ENCODE measurements at regions not wholly inside any gene's neighbourhood (a gene's known extent, or its start where the extent isn't known, plus 50 kb on each side); places are given as distances from the start of the nearest gene placed in this dataset.

GRCh38 chr5:105947461-105947860 lies 1723.3 kb downstream of the EFNA5 start:
- no peaks in the 10 kb centered on the region for H4K20me1 ChIP-seq (ENCODE audit: control insufficient read depth, insufficient read depth, low read length, poor library complexity, severe bottlenecking)
- 80% methylated on average over 1 of the region's 2 CpGs for WGBS (ENCODE audit: insufficient coverage)
- TF ChIP-seq EZH2 (IDR thresholded peaks at IDR 0.05; ENCODE audit: borderline replicate concordance, insufficient read depth, low read depth, low read length, poor library complexity, severe bottlenecking), result no peak
- TF ChIP-seq CTCF (IDR thresholded peaks at IDR 0.05), result no peak
- no peaks in the 10 kb centered on the region for H3K27me3 ChIP-seq (replicated peaks in 1 of 4; ENCODE audit: control extremely low read depth in 1 of 4, control insufficient read depth in 3 of 4, insufficient read depth in 4 of 4, low read length in 3 of 4)
- Mint-ChIP-seq H3K4me1 (no peaks in the 10 kb centered on the region), H3K4me3 (no peak overlapping the region), H3K27ac (no peak overlapping the region), H3K9me3 (ENCODE audit: insufficient read depth) (no peaks in the 10 kb centered on the region), H3K27me3 (no peaks in the 10 kb centered on the region)
- CTCF ChIA-PET, result no interaction called here
- no peak overlapping the region for H3K4me2 ChIP-seq (replicated peaks; ENCODE audit: low read depth, low read length, poor library complexity, severe bottlenecking)
- no peak overlapping the region for H2AFZ ChIP-seq (ENCODE audit: insufficient read depth, low read depth, low read length, poor library complexity, severe bottlenecking)
- no peaks in the 10 kb centered on the region for H3K36me3 ChIP-seq (replicated peaks in 1 of 2; ENCODE audit: control extremely low read depth in 1 of 2, control insufficient read depth in 1 of 2, extremely low read depth in 1 of 2, insufficient read depth in 2 of 2, low read length in 1 of 2)
- no peak for DNase-seq
- H3K4me1 ChIP-seq (ENCODE audit: control insufficient read depth in 2 of 2, insufficient read depth in 2 of 2, low read length in 2 of 2), result no peaks in the 10 kb centered on the region
- peaks cover 0 to 5% (median 0%) of the 10 kb centered on the region in 3 donors for H3K9me3 ChIP-seq (ENCODE audit: control extremely low read depth in 1 of 3, control insufficient read depth in 2 of 3, insufficient read depth in 1 of 3, low read length in 2 of 3)
- no peak overlapping the region for H3K4me3 ChIP-seq (ENCODE audit: control extremely low read depth in 1 of 5, extremely low read depth in 1 of 5, insufficient read depth in 1 of 5, low read depth in 2 of 5, low read length in 4 of 5)
- no peaks in the 10 kb centered on the region for H3K79me2 ChIP-seq (ENCODE audit: control insufficient read depth, insufficient read depth, low read length)
- no peak overlapping the region for H3K9ac ChIP-seq (ENCODE audit: low read length)
- POLR2A ChIA-PET, result no interaction called here
- H3K27ac ChIP-seq (ENCODE audit: low read length in 2 of 2), result no peak overlapping the region
- ATAC-seq (ENCODE audit: low read depth), result no peak
- intact Hi-C loops (cut with micrococcal nuclease), result no loop called here

- Histone ChIP-seq H3K4me1 (ENCODE audit: control insufficient read depth in 2 of 2, insufficient read depth in 2 of 2, low read length in 2 of 2) (no peaks in the 10 kb centered on the region), H3K4me2 (replicated peaks; ENCODE audit: low read depth, low read length, poor library complexity, severe bottlenecking) (no peak overlapping the region), H3K36me3 (replicated peaks in 1 of 2; ENCODE audit: control extremely low read depth in 1 of 2, control insufficient read depth in 1 of 2, extremely low read depth in 1 of 2, insufficient read depth in 2 of 2, low read length in 1 of 2) (no peaks in the 10 kb centered on the region), H3K9ac (ENCODE audit: low read length) (no peak overlapping the region), H4K20me1 (ENCODE audit: control insufficient read depth, insufficient read depth, low read length, poor library complexity, severe bottlenecking) (no peaks in the 10 kb centered on the region), H3K4me3 (ENCODE audit: control extremely low read depth in 1 of 5, extremely low read depth in 1 of 5, insufficient read depth in 1 of 5, low read depth in 2 of 5, low read length in 4 of 5) (no peak overlapping the region), H3K9me3 (ENCODE audit: control extremely low read depth in 1 of 3, control insufficient read depth in 2 of 3, insufficient read depth in 1 of 3, low read length in 2 of 3) (peaks cover 0 to 5% (median 0%) of the 10 kb centered on the region in 3 donors), H3K27ac (ENCODE audit: low read length in 2 of 2) (no peak overlapping the region), H3K27me3 (replicated peaks in 1 of 4; ENCODE audit: control extremely low read depth in 1 of 4, control insufficient read depth in 3 of 4, insufficient read depth in 4 of 4, low read length in 3 of 4) (no peaks in the 10 kb centered on the region), H3K79me2 (ENCODE audit: control insufficient read depth, insufficient read depth, low read length) (no peaks in the 10 kb centered on the region), H2AFZ (ENCODE audit: insufficient read depth, low read depth, low read length, poor library complexity, severe bottlenecking) (no peak overlapping the region)
- H3K4me3 Mint-ChIP-seq, result no peak overlapping the region
- H3K27me3 Mint-ChIP-seq, result no peaks in the 10 kb centered on the region
- no peak for DNase-seq
- ChIA-PET POLR2A (no interaction called here), CTCF (no interaction called here)
- no peak overlapping the region for H3K27ac Mint-ChIP-seq
- intact Hi-C loops (cut with micrococcal nuclease), result no loop called here
- WGBS (ENCODE audit: insufficient coverage), result 100% methylated on average over 1 of the region's 4 CpGs
- H3K9me3 Mint-ChIP-seq (ENCODE audit: insufficient read depth), result no peaks in the 10 kb centered on the region
- TF ChIP-seq EZH2 (IDR thresholded peaks at IDR 0.05; ENCODE audit: borderline replicate concordance, insufficient read depth, low read depth, low read length, poor library complexity, severe bottlenecking), result no peak
- no peak for TF ChIP-seq CTCF (IDR thresholded peaks at IDR 0.05)
- H3K4me1 Mint-ChIP-seq, result no peaks in the 10 kb centered on the region
- no peak for ATAC-seq (ENCODE audit: low read depth)
These were observed 1725.3 kb downstream of the EFNA5 start for GRCh38 chr5:105945203-105945972.
